GM23338 (cell line): ENCODE measurements at regions not wholly inside any gene's neighbourhood (a gene's known extent, or its start where the extent isn't known, plus 50 kb on each side); places are given as distances from the start of the nearest gene placed in this dataset.

Experiments used
- ATAC-seq: fragments of 200-7000 bp; cut with Tn5 transposase; 3 replicates; pipeline ENCODE4 v1.9.1; 2020
- DNase-seq: peaks from one replicate; pipeline ENCODE4 v3.0.0-alpha.2; 2015; ENCODE audit warnings: low spot score
- H2AFZ ChIP-seq: fragments of 200-600 bp; sonication (generic); 2 replicates; pipeline ENCODE4 v1.8.0; 2016; ENCODE audit warnings: antibody characterized with exemption, mild to moderate bottlenecking, moderate library complexity
- H3F3A ChIP-seq: fragments of 200-600 bp; sonication (generic); replicated peaks from 2 replicates; pipeline ENCODE4 v1.8.0; 2017; ENCODE audit warnings: antibody characterized with exemption, mixed run types, low read depth
- H3K27ac ChIP-seq: fragments of 200-600 bp; sonication (generic); 2 replicates; pipeline ENCODE4 v1.6.1; 2016; ENCODE audit warnings: low read depth
- H3K27me3 ChIP-seq: fragments of 200-600 bp; sonication (generic); 2 replicates; pipeline ENCODE4 v1.8.0; 2016; ENCODE audit warnings: mild to moderate bottlenecking, mixed run types, moderate library complexity; ENCODE audit not compliant: insufficient read depth
- H3K36me3 ChIP-seq: fragments of 200-600 bp; sonication (generic); 2 replicates; pipeline ENCODE4 v1.8.0; 2016; ENCODE audit warnings: mild to moderate bottlenecking; ENCODE audit not compliant: insufficient read depth
- H3K4me1 ChIP-seq: fragments of 200-600 bp; sonication (generic); 2 replicates; pipeline ENCODE4 v1.8.0; 2016; ENCODE audit warnings: mild to moderate bottlenecking, moderate library complexity; ENCODE audit not compliant: insufficient read depth
- H3K4me2 ChIP-seq: fragments of 200-600 bp; sonication (generic); 2 replicates; pipeline ENCODE4 v1.7.1; 2017; ENCODE audit warnings: mixed run types
- H3K4me3 ChIP-seq: fragments of 200-600 bp; sonication (generic); 2 replicates; pipeline ENCODE4 v1.6.1; 2016; ENCODE audit warnings: mixed run types
- H3K79me2 ChIP-seq: fragments of 200-600 bp; sonication (generic); replicated peaks from 2 replicates; pipeline ENCODE4 v1.8.0; 2017; ENCODE audit warnings: mild to moderate bottlenecking; ENCODE audit not compliant: insufficient read depth
- H3K9me2 ChIP-seq: fragments of 200-600 bp; sonication (generic); 2 replicates; pipeline ENCODE4 v1.8.0; 2017; ENCODE audit not compliant: insufficient read depth
- H4K20me1 ChIP-seq: fragments of 200-600 bp; sonication (generic); replicated peaks from 2 replicates; pipeline ENCODE4 v1.8.0; 2017; ENCODE audit warnings: mild to moderate bottlenecking; ENCODE audit not compliant: insufficient read depth
- H3K27ac Mint-ChIP-seq: 2 replicates; pipeline ENCODE4 v1.8.0; 2020; ENCODE audit warnings: inconsistent platforms, mild to moderate bottlenecking, moderate library complexity, mixed read lengths
- H3K27me3 Mint-ChIP-seq: 3 replicates; pipeline ENCODE4 v1.8.0; 2022; ENCODE audit warnings: low read depth, mild to moderate bottlenecking, moderate library complexity, mixed read lengths, inconsistent platforms; ENCODE audit not compliant: insufficient read depth, poor library complexity
- H3K36me3 Mint-ChIP-seq: 3 replicates; pipeline ENCODE4 v1.8.0; 2021; ENCODE audit warnings: low read depth, mild to moderate bottlenecking, inconsistent platforms, moderate library complexity, mixed read lengths
- H3K4me1 Mint-ChIP-seq: 3 replicates; pipeline ENCODE4 v1.8.0; 2020; ENCODE audit warnings: mild to moderate bottlenecking, inconsistent platforms, mixed read lengths
- H3K4me3 Mint-ChIP-seq: 3 replicates; pipeline ENCODE4 v1.8.0; 2021; ENCODE audit warnings: moderate library complexity, mild to moderate bottlenecking, inconsistent platforms, mixed read lengths
- H3K9me3 Mint-ChIP-seq: 3 replicates; pipeline ENCODE4 v1.8.0; 2020; ENCODE audit warnings: moderate library complexity, mild to moderate bottlenecking, inconsistent platforms, mixed read lengths
- EZH2phosphoT487 ChIP-seq: fragments of 200-600 bp; sonication (generic); IDR thresholded peaks from one replicate; pipeline ENCODE4 v1.8.1; 2018; ENCODE audit warnings: antibody characterized with exemption; ENCODE audit not compliant: unreplicated experiment
- NANOG ChIP-seq: IDR thresholded peaks from 2 replicates; pipeline ENCODE4 v1.6.1; 2016; ENCODE audit warnings: antibody characterized with exemption, borderline replicate concordance
- REST ChIP-seq: IDR thresholded peaks from one replicate; pipeline ENCODE4 v1.6.1; 2018; ENCODE audit warnings: antibody characterized with exemption; ENCODE audit not compliant: unreplicated experiment
- STAT1 ChIP-seq: IDR thresholded peaks from one replicate; pipeline ENCODE4 v1.6.1; 2016; ENCODE audit warnings: antibody characterized with exemption; ENCODE audit not compliant: unreplicated experiment
- ZNF114 ChIP-seq: fragments of 250-450 bp; sonication (Bioruptor Pico); IDR thresholded peaks from 2 replicates; pipeline ENCODE4 v1.5.0; 2020; ENCODE audit warnings: mild to moderate bottlenecking, moderate library complexity
- ZNF331 ChIP-seq: fragments of 250-450 bp; sonication (Bioruptor Pico); IDR thresholded peaks from 2 replicates; pipeline ENCODE4 v1.5.0; 2020; ENCODE audit warnings: low read depth, mild to moderate bottlenecking, moderate library complexity
- ZNF462 ChIP-seq: fragments of 250-450 bp; sonication (Bioruptor Pico); IDR thresholded peaks from 2 replicates; pipeline ENCODE4 v1.5.0; 2020; ENCODE audit warnings: mild to moderate bottlenecking, moderate library complexity

GRCh38 chr4:188305690-188306089 is 166.4 kb downstream of the TRIML1 start:
- Histone ChIP-seq H3F3A (no peaks in the 10 kb centered on the region), H3K9me2 (peaks cover 5% of the 10 kb centered on the region; the same call in 1 of the 2 replicates), H3K4me3 (no peak overlapping the region), H3K79me2 (no peaks in the 10 kb centered on the region), H3K4me1 (no peaks in the 10 kb centered on the region), H3K27ac (no peak overlapping the region), H3K4me2 (no peak overlapping the region), H4K20me1 (no peaks in the 10 kb centered on the region), H3K36me3 (no peaks in the 10 kb centered on the region), H2AFZ (no peak overlapping the region), H3K27me3 (no peaks in the 10 kb centered on the region)
- no peak for TF ChIP-seq ZNF114 (CRISPR knock-in tag)
- no peak for TF ChIP-seq REST
- no peak overlapping the region for H3K4me3 Mint-ChIP-seq
- DNase-seq (peak; percentile 6), ATAC-seq (no peak)
- H3K9me3 Mint-ChIP-seq, result peaks cover 11% of the 10 kb centered on the region
- peaks cover 5% of the 10 kb centered on the region; the same call in 2 of the 3 replicates for H3K4me1 Mint-ChIP-seq
- no peak overlapping the region for H3K27ac Mint-ChIP-seq
- no peaks in the 10 kb centered on the region for H3K27me3 Mint-ChIP-seq
- H3K36me3 Mint-ChIP-seq, result peaks cover 7% of the 10 kb centered on the region; the same call in 1 of the 3 replicates

- H4K20me1 ChIP-seq, result no peaks in the 10 kb centered on the region
- H3K36me3 Mint-ChIP-seq, result 0 out of 3 replicates have a peak, but pooled peaks cover 4% of the 10 kb centered on the region
Measured at GRCh38 chr4:188307591-188307990, 168.3 kb downstream of the TRIML1 start.

GRCh38 chr4:188308142-188308541 is 168.9 kb downstream of the TRIML1 start:
- Histone ChIP-seq H3K27me3 (no peaks in the 10 kb centered on the region), H4K20me1 (no peaks in the 10 kb centered on the region), H3K4me3 (no peak overlapping the region), H3K9me2 (peaks cover 5% of the 10 kb centered on the region; the same call in 1 of the 2 replicates), H3K27ac (no peak overlapping the region), H3K4me1 (no peaks in the 10 kb centered on the region), H3K4me2 (no peak overlapping the region), H3K79me2 (no peaks in the 10 kb centered on the region), H2AFZ (no peak overlapping the region), H3K36me3 (no peaks in the 10 kb centered on the region), H3F3A (no peaks in the 10 kb centered on the region)
- no peak for DNase-seq
- Mint-ChIP-seq H3K27me3 (no peaks in the 10 kb centered on the region), H3K36me3 (0 out of 3 replicates have a peak, but pooled peaks cover 4% of the 10 kb centered on the region), H3K9me3 (peaks cover 6% of the 10 kb centered on the region; the same call in 2 of the 3 replicates), H3K27ac (no peak overlapping the region), H3K4me3 (no peak overlapping the region), H3K4me1 (peaks cover 2% of the 10 kb centered on the region; the same call in 1 of the 3 replicates)
- ATAC-seq, result no peak
- TF ChIP-seq EZH2phosphoT487 (no peak), STAT1 (no peak), ZNF114 (CRISPR knock-in tag) (no peak), NANOG (no peak), ZNF462 (CRISPR knock-in tag) (no peak)

More at GRCh38 chr4:188307591-188307990, 168.3 kb downstream of the TRIML1 start:
- Histone ChIP-seq H3K9me2 (peaks cover 5% of the 10 kb centered on the region; the same call in 1 of the 2 replicates), H3K4me1 (no peaks in the 10 kb centered on the region), H3K4me2 (no peak overlapping the region), H3K27ac (no peak overlapping the region), H3K27me3 (no peaks in the 10 kb centered on the region), H3F3A (no peaks in the 10 kb centered on the region), H2AFZ (no peak overlapping the region), H3K79me2 (no peaks in the 10 kb centered on the region), H3K36me3 (no peaks in the 10 kb centered on the region), H3K4me3 (no peak overlapping the region)
- Mint-ChIP-seq H3K27ac (no peak overlapping the region), H3K27me3 (no peaks in the 10 kb centered on the region), H3K9me3 (peaks cover 6% of the 10 kb centered on the region; the same call in 2 of the 3 replicates), H3K4me3 (no peak overlapping the region), H3K4me1 (peaks cover 2% of the 10 kb centered on the region; the same call in 1 of the 3 replicates)
- no peak for TF ChIP-seq EZH2phosphoT487
- no peak for TF ChIP-seq ZNF331
- no peak for ATAC-seq
- no peak for DNase-seq
